HG02798 (cell line): ENCODE measurements at regions not wholly inside any gene's neighbourhood (a gene's known extent, or its start where the extent isn't known, plus 50 kb on each side); places are given as distances from the start of the nearest gene placed in this dataset.
"Not testable (repeated sequence)": the region's sequence is repeated elsewhere in the genome, so short reads cannot be mapped to it uniquely, and the experiment has no call there.

Experiments used
- ATAC-seq: cut with Tn5 transposase; IDR thresholded peaks from one replicate; pipeline ENCODE4 v1.9.1; 2021; ENCODE audit warnings: mild to moderate bottlenecking; ENCODE audit not compliant: unreplicated experiment, poor library complexity

DNA sequence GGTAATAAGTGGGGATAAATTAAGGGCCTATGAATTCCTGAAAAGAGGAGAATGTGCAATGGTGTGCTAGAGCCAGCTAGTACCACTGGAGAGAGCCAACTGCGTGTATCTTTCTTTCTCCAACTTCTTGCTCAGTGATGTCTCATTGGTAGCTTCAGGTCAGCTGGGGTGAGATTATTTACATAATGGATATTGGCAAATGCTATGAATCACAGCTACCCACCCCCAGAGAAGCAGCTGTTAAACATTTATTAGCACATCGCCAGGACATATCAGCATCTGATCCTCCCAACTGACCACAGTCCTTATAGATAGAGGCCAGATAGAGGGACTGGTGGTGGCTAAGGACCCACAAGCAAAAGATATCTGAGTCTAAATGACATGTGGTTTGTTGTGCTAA, 421.3 kb downstream of the ACTL7B start:
- ATAC-seq: no peak

- no peak for ATAC-seq
These were observed 421.8 kb downstream of the ACTL7B start for GRCh38 chr9:108434036-108434435.

DNA sequence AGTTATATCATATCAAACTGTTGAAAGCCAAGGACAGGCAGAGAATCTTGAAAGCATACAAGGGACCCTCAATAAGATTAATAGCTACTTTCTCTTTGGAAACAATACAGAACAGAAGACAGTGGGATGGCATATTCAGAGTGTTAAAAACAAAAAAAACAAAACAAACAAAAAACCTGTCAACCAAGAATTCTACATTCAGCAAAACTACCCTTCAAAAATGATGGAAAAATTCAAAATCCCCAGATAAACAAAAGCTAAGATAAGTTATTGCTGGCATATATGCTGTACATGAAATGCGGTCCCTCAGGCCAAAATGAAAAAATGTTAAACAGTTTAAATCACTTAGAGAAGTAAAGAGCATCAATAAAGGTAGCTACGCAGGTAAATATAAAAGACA, 425.1 kb downstream of the ACTL7B start:
- no peak for ATAC-seq

DNA sequence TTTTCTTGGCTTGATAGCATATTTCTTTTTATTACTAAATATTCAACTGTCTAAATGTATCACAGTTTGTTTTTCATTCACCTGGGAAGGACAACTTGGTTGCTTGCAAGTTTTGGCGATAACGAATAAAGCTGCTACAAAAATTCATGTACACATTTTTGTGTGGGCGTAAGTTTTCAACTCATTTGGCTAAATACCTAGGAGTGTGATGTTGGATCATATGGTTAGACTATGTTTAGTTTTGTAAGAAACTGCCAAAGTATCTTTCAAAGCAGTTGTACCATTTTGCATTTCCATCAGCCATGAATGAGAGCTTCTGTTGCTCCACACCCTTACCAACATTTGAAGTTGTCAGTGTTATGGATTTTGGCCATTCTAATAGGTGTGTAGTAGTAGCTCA, 428.0 kb downstream of the ACTL7B start:
- ATAC-seq: no peak

- not testable (repeated sequence) for ATAC-seq
These were observed 429.3 kb downstream of the ACTL7B start for GRCh38 chr9:108426421-108426940.

DNA sequence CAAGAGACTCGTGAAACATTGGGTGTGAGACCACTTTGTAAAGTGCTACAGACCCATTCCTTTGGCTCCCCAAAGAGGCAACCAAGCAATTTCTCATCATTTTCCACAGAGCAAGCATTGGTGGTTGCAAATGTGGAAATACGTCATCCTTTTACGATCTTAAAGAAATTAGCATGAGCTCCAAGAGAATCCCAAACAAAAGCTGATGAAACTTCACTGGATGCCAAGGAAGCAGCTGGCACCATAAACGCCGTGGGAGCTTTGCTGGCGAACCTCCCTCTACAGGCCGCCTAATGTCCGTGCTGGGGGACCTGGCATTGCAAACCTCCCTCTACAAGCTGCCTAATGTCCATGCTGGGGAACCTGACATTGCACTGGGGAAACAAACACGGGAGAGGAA, 432.4 kb downstream of the ACTL7B start:
- no peak for ATAC-seq

GRCh38 chr9:108419379-108419778, 436.4 kb downstream of the ACTL7B start:
- ATAC-seq: no peak

- no peak for ATAC-seq
These were observed 438.1 kb downstream of the ACTL7B start for GRCh38 chr9:108417726-108418125.

DNA sequence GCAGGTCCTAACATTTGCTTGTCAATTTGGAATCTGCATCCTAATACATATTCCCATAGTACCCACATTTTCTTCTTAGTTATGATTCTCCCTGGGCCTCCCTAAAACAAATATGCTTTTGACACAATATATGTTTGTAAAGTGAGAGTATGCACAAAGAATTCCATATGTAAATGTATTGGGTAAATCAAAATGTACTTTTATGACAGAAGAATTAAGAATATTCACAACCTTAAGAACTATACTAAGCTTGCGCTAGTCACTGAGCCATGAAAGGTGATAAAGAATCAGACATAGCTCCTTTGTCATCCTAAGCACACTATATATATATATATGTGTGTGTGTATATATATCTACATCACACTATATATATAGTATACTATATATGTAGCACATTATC, 438.5 kb downstream of the ACTL7B start:
- no peak for ATAC-seq

DNA sequence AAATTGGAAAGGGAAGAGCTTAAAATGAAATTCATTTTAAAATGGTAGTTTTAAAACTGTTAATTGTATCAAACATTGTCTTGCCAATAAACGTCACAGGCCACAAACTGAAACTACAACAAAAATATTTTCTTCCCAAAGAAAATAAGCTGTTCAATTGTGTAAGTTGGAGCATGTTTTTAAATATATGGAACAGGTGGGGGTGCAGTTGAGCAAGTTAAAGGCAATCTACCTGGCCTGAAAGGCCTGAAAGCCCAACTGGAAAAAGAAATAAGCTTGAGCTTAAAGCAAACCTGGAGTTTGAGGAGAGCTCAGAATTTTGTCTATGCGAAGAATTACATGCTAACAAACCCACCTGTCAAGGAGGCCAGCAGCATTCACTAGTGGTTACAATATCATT, 439.5 kb downstream of the ACTL7B start:
- no peak for ATAC-seq

- ATAC-seq: no peak
These were observed 442.0 kb downstream of the ACTL7B start for GRCh38 chr9:108413809-108414208.

DNA sequence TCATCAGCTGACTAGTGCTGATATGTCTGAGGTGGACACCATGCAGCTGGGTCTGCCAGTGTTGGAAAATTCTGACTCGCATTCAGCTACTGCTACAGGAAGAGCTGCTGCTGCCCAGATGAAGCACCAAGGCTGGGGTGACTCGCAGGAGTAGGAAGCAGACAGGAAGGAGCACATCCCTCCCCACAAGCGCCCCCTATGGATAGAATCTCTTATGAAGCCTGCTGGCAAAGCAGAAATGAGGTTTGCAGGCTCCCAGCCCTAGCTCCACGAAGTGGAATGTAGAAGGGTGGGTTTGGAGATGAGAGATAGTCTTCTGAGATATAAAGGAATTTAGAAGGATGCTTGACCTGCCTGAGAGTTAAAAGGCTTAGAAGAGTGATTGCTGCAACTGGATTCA, 443.0 kb downstream of the ACTL7B start:
- ATAC-seq: no peak

- ATAC-seq: no peak
These were observed 444.2 kb downstream of the ACTL7B start for GRCh38 chr9:108411632-108412031.

DNA sequence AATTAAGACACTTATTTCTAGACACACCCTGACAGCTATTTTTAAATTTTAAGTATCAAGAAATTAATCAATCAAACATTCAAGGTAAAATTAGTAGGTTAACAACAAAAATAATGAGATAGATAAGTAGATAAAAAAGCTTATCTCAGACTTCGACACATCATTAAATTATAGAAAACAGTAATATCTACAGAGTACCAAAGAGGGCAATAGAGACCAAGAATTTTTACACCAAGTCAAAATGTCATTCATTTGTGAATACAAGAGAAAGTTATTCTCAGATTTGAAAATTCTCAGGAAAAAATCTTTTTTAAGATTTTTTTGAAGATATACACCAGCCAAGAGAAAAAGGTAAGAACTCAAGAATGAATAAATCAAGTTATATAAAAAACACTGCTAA, 445.6 kb downstream of the ACTL7B start:
- ATAC-seq: no peak

DNA sequence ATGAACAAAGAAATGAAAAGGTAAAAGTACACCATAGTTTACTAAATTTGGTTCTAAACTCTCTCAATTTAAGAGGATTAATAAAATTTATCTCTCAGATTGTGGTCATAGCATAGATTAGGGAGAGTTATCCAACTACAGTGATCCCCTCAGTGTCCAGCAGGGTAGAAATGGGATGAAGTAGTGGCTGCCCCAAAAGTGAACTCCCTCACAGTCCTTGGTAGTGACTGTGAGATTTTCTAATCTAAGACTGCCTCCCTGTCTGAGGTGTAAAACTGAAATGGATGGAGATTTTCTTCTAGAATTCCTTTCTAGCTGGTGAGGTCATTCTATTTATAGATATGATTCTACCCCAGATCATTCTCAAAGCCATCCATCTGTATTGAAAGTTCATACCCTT, 455.5 kb downstream of the ACTL7B start:
- no peak for ATAC-seq

DNA sequence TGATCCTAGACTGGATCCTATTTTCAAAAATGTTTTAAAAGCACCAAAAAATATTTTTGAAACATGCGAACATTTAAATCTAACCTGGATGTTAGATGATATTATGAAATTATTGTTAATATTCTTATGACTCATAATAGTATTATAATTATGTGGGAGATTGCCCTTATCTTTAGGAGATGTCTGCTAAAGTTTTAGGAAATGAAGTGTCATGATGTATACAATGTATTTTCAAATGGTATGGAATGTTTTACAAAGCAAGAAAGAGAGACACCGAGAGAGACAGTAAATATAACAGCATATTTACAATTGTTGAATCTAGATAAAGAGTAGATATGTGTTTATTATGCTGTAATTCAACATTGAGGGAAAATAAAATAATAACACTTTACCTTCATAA, 455.9 kb downstream of the ACTL7B start:
- ATAC-seq: no peak

DNA sequence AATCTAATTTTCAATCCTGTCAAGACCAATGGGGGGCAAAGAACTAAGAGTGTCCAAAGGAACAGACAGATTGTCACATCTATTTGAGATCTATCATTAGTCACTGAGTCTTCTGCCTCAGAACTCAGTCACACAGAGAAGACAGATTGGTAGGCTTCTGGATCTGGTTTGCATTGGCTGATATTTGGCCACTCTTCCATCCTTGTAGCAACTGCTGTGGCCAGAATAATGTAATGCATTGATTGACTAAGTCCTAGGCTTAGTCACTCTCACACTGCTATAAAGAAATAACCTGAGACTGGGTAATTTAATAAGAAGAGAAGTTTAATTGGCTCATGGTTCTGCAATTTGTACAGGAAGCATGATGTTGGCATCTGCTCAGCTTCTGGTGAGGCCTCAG, 458.5 kb downstream of the ACTL7B start:
- no peak for ATAC-seq

DNA sequence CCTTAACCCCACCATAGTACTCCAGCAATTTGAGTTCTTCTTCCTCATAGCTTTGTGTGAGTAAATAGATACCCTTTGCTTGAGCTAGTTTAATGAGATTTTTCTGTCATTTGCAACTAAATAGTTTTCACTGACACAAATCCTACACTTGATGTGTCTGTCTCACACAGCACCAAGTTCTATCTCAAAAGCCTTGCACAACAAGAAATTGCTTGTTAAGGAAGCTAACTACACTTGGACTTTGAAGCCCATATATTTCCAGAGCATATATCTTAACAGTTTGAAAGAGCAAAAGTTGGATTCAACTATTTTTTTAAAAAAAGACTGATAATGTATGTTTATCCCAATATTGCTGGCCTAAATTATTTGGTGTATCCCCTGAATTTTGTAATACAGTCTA, 459.2 kb downstream of the ACTL7B start:
- ATAC-seq: no peak

DNA sequence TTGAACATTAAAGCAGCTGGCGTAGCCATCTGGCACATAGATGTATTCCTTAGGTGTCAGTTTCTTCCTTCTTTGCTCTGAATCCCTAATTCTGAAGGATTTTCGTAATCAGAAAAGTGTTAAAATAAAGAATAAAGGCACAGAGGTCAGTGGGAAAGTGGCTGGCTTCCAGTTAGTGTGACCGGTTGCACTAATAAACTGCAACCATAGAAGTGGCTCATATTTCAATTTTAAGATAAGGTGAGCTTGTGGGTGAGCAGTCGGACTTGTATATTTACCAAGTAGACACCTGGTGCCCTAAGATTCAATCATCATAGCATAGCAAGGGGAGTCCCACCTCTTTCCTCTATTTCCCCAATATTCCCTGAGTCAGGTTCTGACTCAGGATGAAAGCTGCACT, 459.6 kb downstream of the ACTL7B start:
- ATAC-seq: no peak

- ATAC-seq: no peak
These were observed 460.4 kb downstream of the ACTL7B start for GRCh38 chr9:108395421-108395820.

DNA sequence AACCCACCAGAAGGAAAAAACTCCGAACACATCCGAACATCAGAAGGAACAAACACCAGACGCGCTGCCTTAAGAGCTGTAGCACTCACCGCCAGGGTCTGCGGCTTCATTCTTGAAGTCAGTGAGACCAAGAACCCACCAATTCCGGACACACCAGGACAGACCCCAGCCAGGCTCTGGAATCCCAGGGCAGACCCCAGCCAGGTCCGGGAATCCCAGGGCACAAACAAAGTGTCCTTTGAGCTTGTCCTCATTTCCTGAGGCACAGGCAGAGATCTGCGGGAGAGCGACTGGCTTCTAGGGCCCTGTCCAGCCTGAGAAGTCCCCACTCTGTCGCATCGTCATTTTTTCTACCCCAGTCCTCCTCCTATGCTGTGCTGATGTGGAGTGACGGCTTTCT, 461.1 kb downstream of the ACTL7B start:
- ATAC-seq: no peak

DNA sequence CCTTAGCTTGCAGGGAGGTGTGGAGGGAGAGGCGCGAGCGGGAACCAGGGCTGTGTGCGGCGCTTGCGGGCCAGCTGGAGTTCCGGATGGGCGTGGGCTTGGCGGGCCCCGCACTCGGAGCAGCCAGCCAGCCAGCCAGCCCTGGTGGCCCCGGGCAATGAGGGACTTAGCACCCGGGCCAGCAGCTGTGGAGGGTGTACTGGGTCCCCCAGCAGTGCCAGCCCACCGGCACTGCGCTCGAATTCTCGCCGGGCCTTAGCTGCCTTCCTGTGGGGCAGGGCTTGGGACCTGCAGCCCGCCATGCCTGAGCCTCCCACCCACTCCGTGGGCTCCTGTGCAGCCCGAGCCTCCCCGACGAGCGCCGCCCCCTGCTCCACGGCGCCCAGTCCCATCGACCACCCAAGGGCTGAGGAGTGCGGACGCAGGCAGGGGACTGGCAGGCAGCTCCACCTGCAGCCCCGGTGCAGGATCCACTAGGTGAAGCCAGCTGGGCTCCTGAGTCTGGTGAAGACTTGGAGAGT, 462.2 kb downstream of the ACTL7B start:
- not testable (repeated sequence) for ATAC-seq

GRCh38 chr9:108392877-108393276, 462.9 kb downstream of the ACTL7B start:
- no peak for ATAC-seq
